Sciatic nerve (tissue), 2 donors: ENCODE measurements at regions not wholly inside any gene's neighbourhood (a gene's known extent, or its start where the extent isn't known, plus 50 kb on each side); places are given as distances from the start of the nearest gene placed in this dataset.

Experiments used
- ATAC-seq: fragments of 200-7000 bp; cut with Tn5 transposase; one replicate; pipeline ENCODE4 v1.9.1; 2020; ENCODE audit warnings: mild to moderate bottlenecking, moderate library complexity
- DNase-seq: peaks from one replicate; pipeline ENCODE4 v3.0.0-alpha.2; 2020; ENCODE audit warnings: low spot score
- intact Hi-C: fragments of 100-400 bp; cut with DNase I; formaldehyde crosslinking; loops from one replicate; pipeline ENCODE4 v1.14.2; 2022
- donor health status: DM: no; HTN: no; CAD: no.
- donor health status: DM: no; HTN: no; CAD: no.

GRCh38 chr12:124453419-124454351, 113.7 kb downstream of the NCOR2 start:
- DNase-seq: peak; percentile 82
- ATAC-seq: peak; percentile 50
- intact Hi-C loops: no loop called here

- intact Hi-C loops: no loop called here
- peak; percentile 49 for DNase-seq
- no peak for ATAC-seq
These were observed 114.7 kb downstream of the NCOR2 start for GRCh38 chr12:124452576-124453331.

- DNase-seq: peak; percentile 55
These were observed 115.7 kb downstream of the NCOR2 start for GRCh38 chr12:124451637-124452243.

GRCh38 chr12:124451016-124451415, 116.4 kb downstream of the NCOR2 start:
- intact Hi-C loops: no loop called here
- DNase-seq (peak; percentile 46), ATAC-seq (no peak)

More at GRCh38 chr12:124451637-124452243, 115.7 kb downstream of the NCOR2 start:
- intact Hi-C loops: no loop called here
- no peak for ATAC-seq

GRCh38 chr12:124450376-124450750, 117.0 kb downstream of the NCOR2 start:
- intact Hi-C loops: no loop called here
- DNase-seq (no peak), ATAC-seq (no peak)

- ATAC-seq: no peak
- no peak for DNase-seq
- intact Hi-C loops: no loop called here
These were observed 117.6 kb downstream of the NCOR2 start for GRCh38 chr12:124449623-124450375.

GRCh38 chr12:124448955-124449622, 118.3 kb downstream of the NCOR2 start:
- ATAC-seq (no peak), DNase-seq (peak; percentile 47)
- intact Hi-C loops: no loop called here

GRCh38 chr12:124448241-124448954, 119.0 kb downstream of the NCOR2 start:
- ATAC-seq: no peak
- intact Hi-C loops: no loop called here

GRCh38 chr12:124446364-124446763, 121.0 kb downstream of the NCOR2 start:
- intact Hi-C loops: no loop called here
- DNase-seq: peak; percentile 56
- ATAC-seq: no peak

More at GRCh38 chr12:124448241-124448954, 119.0 kb downstream of the NCOR2 start:
- peak; percentile 50 for DNase-seq

GRCh38 chr12:124445826-124446225, 121.6 kb downstream of the NCOR2 start:
- DNase-seq (peak; percentile 49), ATAC-seq (no peak)
- intact Hi-C loops: no loop called here

GRCh38 chr12:124445121-124445718, 122.2 kb downstream of the NCOR2 start:
- ATAC-seq: peak; percentile 21
- intact Hi-C loops: no loop called here
- peak; percentile 58 for DNase-seq

- DNase-seq (no peak), ATAC-seq (no peak)
- intact Hi-C loops: no loop called here
These were observed 123.3 kb downstream of the NCOR2 start for GRCh38 chr12:124443931-124444712.

GRCh38 chr12:124442772-124443445, 124.5 kb downstream of the NCOR2 start:
- DNase-seq: no peak
- intact Hi-C loops: no loop called here
- ATAC-seq: peak; percentile 3

- DNase-seq: no peak
- ATAC-seq: no peak
- intact Hi-C loops: no loop called here
These were observed 125.1 kb downstream of the NCOR2 start for GRCh38 chr12:124442281-124442680.

- intact Hi-C loops: no loop called here
- DNase-seq (no peak), ATAC-seq (no peak)
These were observed 125.8 kb downstream of the NCOR2 start for GRCh38 chr12:124441443-124442194.
